ENCODE measurements at regions not wholly inside any gene's neighbourhood (a gene's known extent, or its start where the extent isn't known, plus 50 kb on each side); places are given as distances from the start of the nearest gene placed in this dataset.

- FAIRE-seq (no peak), DNase-seq (ENCODE audit: insufficient read length, low spot score) (no peak)
- TF ChIP-seq POLR2A (IDR thresholded peaks at IDR 0.05; ENCODE audit: low read depth, low read length), result no peak
Observed at GRCh38 chr20:54869765-54870164, 394.4 kb downstream of the DOK5 start.

DNA sequence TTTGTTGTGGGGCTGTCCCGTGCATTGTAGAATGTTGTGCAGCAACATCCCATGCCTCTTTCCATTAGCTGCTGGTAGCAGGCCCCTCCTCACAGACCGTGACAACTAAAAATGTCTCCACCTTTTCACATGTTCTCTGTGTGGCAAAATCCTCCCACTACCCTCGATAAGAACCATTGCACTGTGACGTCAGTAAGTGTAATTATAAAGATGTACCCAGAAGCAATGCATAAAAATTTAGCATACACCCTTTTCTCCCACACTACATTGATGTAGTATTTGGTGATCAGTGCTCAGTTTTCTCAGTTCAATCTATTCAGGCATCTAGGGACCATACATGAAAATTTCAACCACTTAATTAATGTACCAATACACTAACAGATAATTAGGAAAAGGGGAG is 389.9 kb downstream of the DOK5 start:
- no peak for DNase-seq (ENCODE audit: insufficient read length, low spot score)
- FAIRE-seq, result no peak
- no peak for TF ChIP-seq POLR2A (IDR thresholded peaks at IDR 0.05; ENCODE audit: low read depth, low read length)

DNA sequence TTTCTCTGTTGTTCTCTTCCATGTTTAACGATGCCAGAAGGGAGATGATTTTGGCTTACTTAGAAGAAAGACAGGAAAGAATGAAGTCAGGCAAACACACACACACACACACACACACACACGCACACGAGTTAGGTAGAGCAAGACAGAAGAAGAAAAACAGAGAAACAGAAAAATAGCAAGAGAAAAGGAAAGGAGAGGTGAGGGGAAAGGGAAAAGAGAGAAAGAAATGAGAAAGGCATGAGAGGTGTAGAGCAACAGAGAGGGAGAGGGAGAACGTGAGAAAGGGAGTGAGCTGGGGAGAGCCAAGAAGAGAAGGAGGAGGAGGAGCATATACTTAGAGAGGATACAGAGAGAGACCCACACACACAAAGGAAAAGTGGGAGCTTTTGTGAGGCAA is 385.3 kb downstream of the DOK5 start:
- no peak for FAIRE-seq
- no peak for TF ChIP-seq POLR2A (IDR thresholded peaks at IDR 0.05; ENCODE audit: low read depth, low read length)
- DNase-seq (ENCODE audit: insufficient read length, low spot score), result no peak

GRCh38 chr20:54856202-54856601 is 380.8 kb downstream of the DOK5 start:
- TF ChIP-seq POLR2A (IDR thresholded peaks at IDR 0.05; ENCODE audit: low read depth, low read length), result no peak
- DNase-seq (ENCODE audit: insufficient read length, low spot score), result no peak
- no peak for FAIRE-seq

GRCh38 chr20:54849741-54850140 is 374.3 kb downstream of the DOK5 start:
- no peak for TF ChIP-seq POLR2A (IDR thresholded peaks at IDR 0.05; ENCODE audit: low read depth, low read length)
- DNase-seq (ENCODE audit: insufficient read length, low spot score) (no peak), FAIRE-seq (no peak)

DNA sequence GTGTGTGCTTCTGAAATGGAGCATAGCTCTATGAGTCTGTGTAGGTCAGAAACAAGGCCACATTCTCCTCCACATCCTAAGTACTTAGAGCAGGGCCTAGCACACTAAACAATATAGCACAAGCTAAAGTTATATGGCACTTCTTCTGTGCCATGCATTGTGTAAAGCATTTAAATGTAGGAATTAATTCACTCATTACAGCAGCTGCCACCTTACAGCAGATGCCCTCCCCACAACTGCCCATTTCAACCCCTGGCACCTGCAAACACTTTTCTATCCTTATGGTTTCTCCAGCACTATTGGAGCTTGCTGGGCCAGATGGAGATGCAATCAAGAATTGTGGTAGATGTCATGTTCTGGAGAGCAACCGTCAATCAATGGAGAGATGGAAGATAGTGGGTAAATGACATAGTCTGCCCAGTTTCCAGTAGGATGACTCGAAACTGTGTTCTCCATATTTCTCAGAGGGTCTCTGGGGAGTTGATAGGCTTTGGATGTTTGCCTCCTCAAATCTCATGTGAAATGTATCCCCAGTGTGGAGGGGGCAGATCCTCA is 373.7 kb downstream of the DOK5 start:
- DNase-seq (ENCODE audit: insufficient read length, low spot score) (no peak), FAIRE-seq (no peak)
- no peak for TF ChIP-seq POLR2A (IDR thresholded peaks at IDR 0.05; ENCODE audit: low read depth, low read length)

GRCh38 chr20:54848262-54848661 is 372.9 kb downstream of the DOK5 start:
- no peak for DNase-seq (ENCODE audit: insufficient read length, low spot score)
- FAIRE-seq, result no peak
- no peak for TF ChIP-seq POLR2A (IDR thresholded peaks at IDR 0.05; ENCODE audit: low read depth, low read length)

DNA sequence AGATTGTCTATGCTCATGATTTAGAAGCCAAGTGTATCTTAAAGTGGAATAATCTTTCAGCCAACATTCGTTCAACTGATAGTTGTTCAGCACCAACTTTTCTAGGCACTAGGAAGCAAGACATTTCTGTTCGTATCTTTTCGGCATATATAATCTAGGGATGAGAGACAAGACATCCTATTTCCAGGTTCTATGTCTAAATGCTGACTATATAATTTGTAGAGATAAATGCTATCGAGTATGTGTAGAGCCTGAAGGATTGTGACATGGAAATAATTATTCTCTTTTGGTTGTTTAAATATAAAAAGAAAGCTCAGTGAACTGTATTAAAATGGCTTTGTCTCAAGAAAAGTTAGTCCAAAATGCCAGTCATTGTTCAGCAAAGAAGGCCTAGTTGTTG is 371.6 kb downstream of the DOK5 start:
- FAIRE-seq, result no peak
- no peak for DNase-seq (ENCODE audit: insufficient read length, low spot score)
- no peak for TF ChIP-seq POLR2A (IDR thresholded peaks at IDR 0.05; ENCODE audit: low read depth, low read length)

- no peak for TF ChIP-seq POLR2A (IDR thresholded peaks at IDR 0.05; ENCODE audit: low read depth, low read length)
- DNase-seq (ENCODE audit: insufficient read length, low spot score) (no peak), FAIRE-seq (no peak)
Observed at GRCh38 chr20:54844346-54844745, 369.0 kb downstream of the DOK5 start.

DNA sequence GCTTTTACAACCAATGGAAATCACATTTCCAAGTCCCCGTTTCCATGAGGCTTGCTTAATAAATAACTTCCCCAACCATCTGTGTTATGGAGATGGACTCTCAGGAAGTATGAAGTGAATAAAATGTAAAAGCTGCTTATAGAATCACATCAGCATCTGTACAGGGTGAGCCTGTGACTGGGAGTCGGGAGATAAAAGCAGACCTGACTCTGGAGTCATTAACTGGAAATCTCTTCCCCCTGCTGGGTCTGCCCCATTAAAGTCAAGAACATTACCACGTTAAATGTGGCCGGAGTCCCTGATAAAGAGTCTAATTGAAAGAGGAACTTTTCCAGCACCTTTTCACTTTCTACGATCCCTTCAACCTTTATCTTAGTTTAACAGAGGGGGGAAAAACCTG is 368.5 kb downstream of the DOK5 start:
- FAIRE-seq, result no peak
- TF ChIP-seq POLR2A (IDR thresholded peaks at IDR 0.05; ENCODE audit: low read depth, low read length), result no peak
- DNase-seq (ENCODE audit: insufficient read length, low spot score), result no peak

DNA sequence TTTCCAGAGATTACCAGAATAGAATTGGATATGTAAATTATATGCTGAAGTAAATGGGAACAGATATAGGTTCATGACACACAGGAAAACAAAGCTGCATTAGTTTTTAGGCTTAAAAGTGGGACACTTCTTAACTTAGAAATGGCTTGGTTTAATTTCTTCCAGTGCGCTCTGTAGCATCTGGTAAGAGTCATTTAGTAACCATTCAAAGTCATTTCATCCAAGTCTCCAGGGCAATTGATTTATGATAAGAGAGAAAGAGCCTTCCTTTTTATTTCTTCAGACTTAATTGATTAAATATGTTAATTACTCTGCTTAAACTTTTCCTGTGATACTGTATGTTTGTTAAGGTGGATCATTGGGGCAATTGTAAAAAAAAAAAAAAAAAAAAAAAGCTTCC is 368.0 kb downstream of the DOK5 start:
- DNase-seq (ENCODE audit: insufficient read length, low spot score) (no peak), FAIRE-seq (no peak)
- no peak for TF ChIP-seq POLR2A (IDR thresholded peaks at IDR 0.05; ENCODE audit: low read depth, low read length)

DNA sequence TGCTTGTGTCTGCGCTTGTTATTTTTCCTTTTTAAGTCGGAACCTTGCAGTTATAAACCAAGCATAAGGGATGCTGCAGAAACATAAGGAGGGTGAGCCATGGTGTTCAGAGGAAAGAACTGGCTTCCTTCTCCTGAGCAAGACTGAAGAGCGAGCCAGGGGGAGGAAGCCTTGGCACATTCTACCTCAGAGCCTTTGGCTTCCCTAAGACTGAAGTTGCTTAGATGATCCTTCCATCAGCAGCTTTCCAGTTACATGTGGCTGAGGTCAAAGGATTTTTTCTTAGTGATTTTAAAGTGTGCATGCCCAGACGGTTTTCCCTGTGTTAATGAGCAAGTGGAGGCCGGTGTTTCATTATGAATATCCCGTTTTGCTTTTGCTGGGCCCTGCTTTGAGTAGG is 363.8 kb downstream of the DOK5 start:
- FAIRE-seq (no peak), DNase-seq (ENCODE audit: insufficient read length, low spot score) (no peak)
- TF ChIP-seq POLR2A (IDR thresholded peaks at IDR 0.05; ENCODE audit: low read depth, low read length), result no peak

DNA sequence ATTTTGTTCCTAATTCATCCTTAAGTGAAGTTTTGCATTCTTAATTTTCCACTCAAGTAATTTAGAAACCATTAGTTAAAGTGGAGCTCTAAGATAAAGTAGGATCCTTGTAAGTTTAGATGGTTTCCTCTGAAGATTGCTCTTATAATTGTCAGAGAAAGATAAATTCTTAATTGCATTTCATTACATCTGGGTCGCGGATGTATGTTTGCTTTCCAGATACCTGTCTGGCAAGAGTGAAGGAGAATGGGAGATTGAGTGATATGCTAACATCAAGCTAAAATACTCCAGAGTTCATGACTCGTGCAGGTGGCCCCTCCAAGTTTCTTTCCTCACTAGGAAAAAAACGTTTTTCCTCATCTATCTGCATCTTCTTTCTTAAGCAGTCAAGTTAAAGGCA is 361.8 kb downstream of the DOK5 start:
- FAIRE-seq (no peak), DNase-seq (ENCODE audit: insufficient read length, low spot score) (no peak)
- TF ChIP-seq POLR2A (IDR thresholded peaks at IDR 0.05; ENCODE audit: low read depth, low read length), result no peak

DNA sequence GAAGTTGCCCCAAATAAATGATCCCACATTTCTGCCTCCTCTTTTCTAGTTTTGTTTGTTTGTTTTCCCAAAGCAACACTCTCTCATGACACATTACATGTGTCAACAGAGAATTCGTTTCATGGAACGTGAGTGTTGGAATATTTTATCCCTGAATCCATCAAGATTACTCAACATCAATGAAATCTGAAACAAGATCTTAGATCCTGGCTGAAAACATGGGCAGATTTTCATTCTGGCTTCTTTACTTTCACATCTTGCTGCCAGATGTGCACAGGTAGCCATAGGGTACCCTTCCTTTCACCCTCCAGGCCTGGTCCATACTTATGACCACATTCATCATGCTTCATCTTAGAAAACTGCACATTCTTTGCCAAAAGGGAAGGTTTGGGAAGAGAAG is 347.0 kb downstream of the DOK5 start:
- DNase-seq (ENCODE audit: insufficient read length, low spot score), result no peak
- TF ChIP-seq POLR2A (IDR thresholded peaks at IDR 0.05; ENCODE audit: low read depth, low read length), result no peak
- no peak for FAIRE-seq

GRCh38 chr20:54820392-54820791 is 345.0 kb downstream of the DOK5 start:
- DNase-seq (ENCODE audit: insufficient read length, low spot score) (no peak), FAIRE-seq (no peak)
- no peak for TF ChIP-seq POLR2A (IDR thresholded peaks at IDR 0.05; ENCODE audit: low read depth, low read length)

- DNase-seq (ENCODE audit: insufficient read length, low spot score) (no peak), FAIRE-seq (no peak)
- TF ChIP-seq POLR2A (IDR thresholded peaks at IDR 0.05; ENCODE audit: low read depth, low read length), result no peak
Observed at GRCh38 chr20:54806462-54806861, 331.1 kb downstream of the DOK5 start.
